IMR-90 (cell line): ENCODE measurements at regions not wholly inside any gene's neighbourhood (a gene's known extent, or its start where the extent isn't known, plus 50 kb on each side); places are given as distances from the start of the nearest gene placed in this dataset.

ENCODE experiments used
- ATAC-seq: fragments of 200-7000 bp; cut with Tn5 transposase; 2 replicates; pipeline ENCODE4 v1.9.1; 2020; ENCODE audit warnings: low read depth, mild to moderate bottlenecking, moderate library complexity
- BruUV-seq: library from RNA; stranded (reverse); fragments of 400-500 nt; replicated peaks from 2 replicates; lab custom pipeline; 2021; lab: Mats Ljungman, UMichigan
- CTCF ChIA-PET: fragments of 300-600 bp; formaldehyde crosslinking; extraction: SDS; loops from one replicate; lab custom pipeline; 2021; ENCODE audit warnings: antibody characterized with exemption; lab: Yijun Ruan, JAX
- POLR2A ChIA-PET: fragments of 300-600 bp; sonication (Branson Sonifier 250); formaldehyde crosslinking; loops from one replicate; lab custom pipeline; 2022; ENCODE audit warnings: antibody characterized with exemption; ENCODE audit not compliant: unreplicated experiment; lab: Charles Lee
- DNase-seq: peaks from one replicate; pipeline ENCODE4 v3.0.0; 2013
- H2AFZ ChIP-seq: replicated peaks from 2 replicates; pipeline ENCODE3; 2013; ENCODE audit warnings: low read length, mild to moderate bottlenecking; ENCODE audit not compliant: poor library complexity
- H2AK5ac ChIP-seq: 2 replicates; pipeline ENCODE4 v1.6.1; 2013; ENCODE audit warnings: low read depth, low read length, inconsistent platforms
- H2AK9ac ChIP-seq: replicated peaks from 2 replicates; pipeline ENCODE3; 2013; ENCODE audit warnings: mild to moderate bottlenecking, low read depth, low read length, moderate library complexity; ENCODE audit not compliant: poor library complexity
- H2BK120ac ChIP-seq: 2 replicates; pipeline ENCODE4 v1.6.1; 2013; ENCODE audit warnings: low read depth, low read length, inconsistent platforms
- H2BK15ac ChIP-seq: 3 replicates; pipeline ENCODE4 v1.6.1; 2013; ENCODE audit warnings: low read depth, low read length, inconsistent platforms
- H2BK20ac ChIP-seq: 2 replicates; pipeline ENCODE4 v1.6.1; 2013; ENCODE audit warnings: low read depth, mild to moderate bottlenecking, inconsistent platforms, low read length, moderate library complexity
- H2BK5ac ChIP-seq: 2 replicates; pipeline ENCODE4 v1.6.1; 2013; ENCODE audit warnings: mild to moderate bottlenecking, low read depth, low read length, inconsistent platforms; ENCODE audit not compliant: poor library complexity, severe bottlenecking
- H3K14ac ChIP-seq: replicated peaks from 2 replicates; pipeline ENCODE4 v1.6.1; 2013; ENCODE audit warnings: low read depth, low read length, inconsistent platforms
- H3K18ac ChIP-seq: 2 replicates; pipeline ENCODE4 v1.6.1; 2013; ENCODE audit warnings: low read depth, low read length, control low read depth
- H3K23ac ChIP-seq: 2 replicates; pipeline ENCODE4 v1.6.1; 2013; ENCODE audit warnings: low read depth, low read length, inconsistent platforms
- H3K27ac ChIP-seq: 2 replicates; pipeline ENCODE4 v1.5.1; 2013; ENCODE audit warnings: mild to moderate bottlenecking, control low read depth, low read length; ENCODE audit not compliant: insufficient read depth
- H3K27me3 ChIP-seq: 2 replicates; pipeline ENCODE4 v1.6.1; 2013; ENCODE audit warnings: low read length; ENCODE audit not compliant: control insufficient read depth, insufficient read depth
- H3K36me3 ChIP-seq: 2 replicates; pipeline ENCODE4 v1.6.1; 2013; ENCODE audit warnings: low read length, mixed read lengths; ENCODE audit not compliant: control insufficient read depth, insufficient read depth
- H3K4ac ChIP-seq: 2 replicates; pipeline ENCODE4 v1.6.1; 2013; ENCODE audit warnings: low read depth, low read length, inconsistent platforms
- H3K4me1 ChIP-seq: 2 replicates; pipeline ENCODE4 v1.6.1; 2013; ENCODE audit warnings: low read length, mixed read lengths; ENCODE audit not compliant: control insufficient read depth, insufficient read depth
- H3K4me2 ChIP-seq: 2 replicates; pipeline ENCODE4 v1.6.1; 2013; ENCODE audit warnings: low read depth, mild to moderate bottlenecking, control low read depth, low read length, moderate library complexity
- H3K4me3 ChIP-seq: 2 replicates; pipeline ENCODE4 v1.5.1; 2013; ENCODE audit warnings: low read depth, mild to moderate bottlenecking, control low read depth, low read length, moderate library complexity; ENCODE audit not compliant: insufficient read depth
- H3K56ac ChIP-seq: 2 replicates; pipeline ENCODE4 v1.6.1; 2013; ENCODE audit warnings: low read length, inconsistent platforms; ENCODE audit not compliant: insufficient read depth; ENCODE audit errors: extremely low read depth
- H3K79me1 ChIP-seq, 2 experiments: 2 replicates each; pipeline ENCODE4 v1.6.1; 2013; ENCODE audit warnings: low read length in 2 of 2, inconsistent platforms in 1 of 2, low read depth in 1 of 2
- H3K9ac ChIP-seq: 2 replicates; pipeline ENCODE4 v1.6.1; 2013; ENCODE audit warnings: low read depth, low read length, control low read depth
- H3K9me1 ChIP-seq: 2 replicates; pipeline ENCODE4 v1.6.1; 2013; ENCODE audit warnings: low read length, inconsistent platforms; ENCODE audit not compliant: insufficient read depth
- H3K9me3 ChIP-seq: 2 replicates; pipeline ENCODE4 v1.6.1; 2013; ENCODE audit warnings: low read length; ENCODE audit not compliant: control insufficient read depth, insufficient read depth
- H4K20me1 ChIP-seq: 2 replicates; pipeline ENCODE4 v1.6.1; 2013; ENCODE audit warnings: low read length, inconsistent platforms; ENCODE audit not compliant: insufficient read depth
- H4K5ac ChIP-seq: 2 replicates; pipeline ENCODE4 v1.6.1; 2013; ENCODE audit warnings: mild to moderate bottlenecking, low read depth, low read length, control low read depth
- H4K8ac ChIP-seq, 2 experiments: 2 replicates each; pipeline ENCODE4 v1.6.1; 2013; ENCODE audit warnings: low read depth in 2 of 2, low read length in 2 of 2, control low read depth in 1 of 2, inconsistent platforms in 1 of 2
- H4K91ac ChIP-seq: 2 replicates; pipeline ENCODE4 v1.6.1; 2013; ENCODE audit warnings: low read depth, low read length, inconsistent platforms; ENCODE audit not compliant: insufficient read depth
- BHLHE40 ChIP-seq: fragments of 150-350 bp; IDR thresholded peaks from 2 replicates; pipeline ENCODE4 v1.6.1; 2016; ENCODE audit warnings: mild to moderate bottlenecking, low read depth, low read length
- FOS ChIP-seq: fragments of 150-350 bp; IDR thresholded peaks from 2 replicates; pipeline ENCODE4 v1.6.1; 2016; ENCODE audit warnings: low read depth, low read length
- MXI1 ChIP-seq: IDR thresholded peaks from 2 replicates; pipeline ENCODE4 v1.6.1; 2012; ENCODE audit warnings: low read depth, mild to moderate bottlenecking, low read length, moderate library complexity, borderline replicate concordance
- NFE2L2 ChIP-seq: fragments of 150-350 bp; IDR thresholded peaks from 2 replicates; pipeline ENCODE4 v1.6.1; 2016; ENCODE audit warnings: low read depth, mild to moderate bottlenecking, low read length
- POLR2A ChIP-seq: IDR thresholded peaks from 2 replicates; pipeline ENCODE4 v1.6.1; 2012; ENCODE audit warnings: mild to moderate bottlenecking, low read depth, low read length
- RCOR1 ChIP-seq: IDR thresholded peaks from 2 replicates; pipeline ENCODE4 v1.6.1; 2012; ENCODE audit warnings: mild to moderate bottlenecking, low read length, improper control_type of control experiment; ENCODE audit not compliant: insufficient replicate concordance
- SMC3 ChIP-seq: fragments of 150-350 bp; IDR thresholded peaks from 2 replicates; pipeline ENCODE4 v1.6.1; 2016; ENCODE audit warnings: low read depth, mild to moderate bottlenecking, antibody characterized with exemption, low read length, moderate library complexity
- WGBS, 2 experiments: methylation state at CpG; one replicate each; pipeline versions ENCODE4 v1.1.5 to v1.1.7; 2013; ENCODE audit warnings: missing lambda C conversion rate in 2 of 2; ENCODE audit not compliant: insufficient read length in 1 of 2; ENCODE audit errors: extremely low coverage in 2 of 2; 5-methylcytosine and 5-hydroxymethylcytosine counted together
- dilution Hi-C: fragments of 300-500 bp; cut with HindIII; formaldehyde crosslinking; loops from one replicate; pipeline ENCODE4 v1.14.3; 2018; ENCODE audit warnings: low sequenced_read_pairs; ENCODE audit not compliant: unreplicated experiment
- in situ Hi-C: fragments of 300-500 bp; cut with MboI; formaldehyde crosslinking; loops from 3 replicates; pipeline ENCODE4 v1.14.3; 2019; ENCODE audit warnings: low sequenced_read_pairs, inconsistent platforms, mixed read lengths
- intact Hi-C: fragments of 100-400 bp; cut with micrococcal nuclease; formaldehyde crosslinking; loops from 2 replicates; pipeline ENCODE4 v1.10.0; 2022
- TF ChIP-seq, protein P1 (sequence below): fragments of 150-350 bp; IDR thresholded peaks from 2 replicates; pipeline ENCODE4 v1.6.1; 2016; ENCODE audit warnings: low read depth, mild to moderate bottlenecking, low read length, moderate library complexity, borderline replicate concordance
- TF ChIP-seq, protein P2 (sequence below): conservative IDR thresholded peaks from 2 replicates; pipeline ENCODE4 v1.5.1; 2012; ENCODE audit warnings: mild to moderate bottlenecking, low read depth, low read length, improper control_type of control experiment

DNA sequence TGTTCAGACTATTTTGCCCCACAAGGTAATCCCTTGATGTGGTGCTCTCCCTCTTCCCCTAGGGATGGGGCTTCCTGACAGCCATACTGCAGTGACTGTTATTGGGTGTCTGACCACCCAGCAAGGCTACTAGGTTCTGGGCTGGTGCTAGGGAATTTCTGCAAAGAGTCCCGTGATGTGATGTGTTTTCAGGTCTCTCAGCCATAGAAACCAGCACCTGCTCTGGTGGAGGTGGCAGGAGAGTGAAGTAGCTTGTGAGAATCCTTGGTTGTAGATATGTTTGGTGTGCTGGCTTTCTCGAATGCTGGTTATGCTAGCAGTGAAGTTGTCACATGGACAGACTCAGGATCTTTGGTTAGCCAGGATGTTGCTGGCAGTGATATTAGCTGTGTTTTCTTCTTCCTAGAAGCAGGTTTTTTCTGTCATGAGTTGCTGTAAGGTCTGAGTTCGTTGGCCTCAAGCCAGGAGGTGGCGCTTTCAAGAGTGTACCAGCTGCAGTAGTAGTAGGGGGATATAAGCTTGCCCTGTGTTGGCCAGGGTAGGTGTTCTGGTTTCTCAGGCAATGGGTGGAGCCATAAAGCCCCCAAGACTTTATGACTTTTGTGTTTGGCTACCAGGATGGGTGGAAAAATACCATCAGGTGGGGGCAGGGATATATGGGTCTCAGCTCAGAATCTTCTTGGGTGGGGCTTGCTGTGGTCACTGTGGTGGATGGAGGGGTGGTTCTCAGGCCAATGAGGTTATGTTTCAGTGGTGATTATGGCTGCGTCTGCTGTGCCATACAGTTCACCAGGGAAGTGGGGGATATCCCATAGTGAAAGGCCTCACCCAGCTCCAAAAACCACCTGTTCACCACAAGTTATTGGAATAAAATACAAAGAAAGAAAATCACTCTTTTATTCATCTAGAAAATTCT lies 1112.3 kb downstream of the KCNT2 start:
- Histone ChIP-seq H3K9me3 (no peaks in the 10 kb centered on the region), H2BK15ac (no peak overlapping the region), H3K56ac (no peak overlapping the region), H3K4ac (no peak overlapping the region), H4K5ac (no peak overlapping the region), H4K91ac (no peak overlapping the region), H4K20me1 (no peaks in the 10 kb centered on the region), H2BK120ac (no peak overlapping the region), H3K23ac (no peak overlapping the region), H3K14ac (no peak overlapping the region), H3K36me3 (no peaks in the 10 kb centered on the region), H4K8ac (no peak overlapping the region), H3K27ac (no peak overlapping the region), H3K4me1 (no peaks in the 10 kb centered on the region), H3K9me1 (no peaks in the 10 kb centered on the region), H3K18ac (no peak overlapping the region), H3K4me3 (no peak overlapping the region), H3K9ac (no peak overlapping the region), H3K79me1 (no peaks in the 10 kb centered on the region), H2BK5ac (no peak overlapping the region), H3K27me3 (no peaks in the 10 kb centered on the region), H2AK9ac (no peak overlapping the region), H2AFZ (peak overlapping the region; percentile 39), H2AK5ac (no peak overlapping the region), H3K4me2 (no peak overlapping the region), H2BK20ac (no peak overlapping the region)
- in situ Hi-C loops (no loop called here), dilution Hi-C loops (no loop called here), intact Hi-C loops (no loop called here)
- no peak for DNase-seq
- BruUV-seq, result no TSS peak
- POLR2A ChIA-PET, result no interaction called here
- TF ChIP-seq, protein P1, sequence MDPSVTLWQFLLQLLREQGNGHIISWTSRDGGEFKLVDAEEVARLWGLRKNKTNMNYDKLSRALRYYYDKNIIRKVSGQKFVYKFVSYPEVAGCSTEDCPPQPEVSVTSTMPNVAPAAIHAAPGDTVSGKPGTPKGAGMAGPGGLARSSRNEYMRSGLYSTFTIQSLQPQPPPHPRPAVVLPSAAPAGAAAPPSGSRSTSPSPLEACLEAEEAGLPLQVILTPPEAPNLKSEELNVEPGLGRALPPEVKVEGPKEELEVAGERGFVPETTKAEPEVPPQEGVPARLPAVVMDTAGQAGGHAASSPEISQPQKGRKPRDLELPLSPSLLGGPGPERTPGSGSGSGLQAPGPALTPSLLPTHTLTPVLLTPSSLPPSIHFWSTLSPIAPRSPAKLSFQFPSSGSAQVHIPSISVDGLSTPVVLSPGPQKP, result no peak
- TF ChIP-seq MXI1 (no peak), SMC3 (no peak), BHLHE40 (no peak), RCOR1 (no peak), NFE2L2 (no peak), FOS (no peak), POLR2A (no peak)
- TF ChIP-seq, protein P2, sequence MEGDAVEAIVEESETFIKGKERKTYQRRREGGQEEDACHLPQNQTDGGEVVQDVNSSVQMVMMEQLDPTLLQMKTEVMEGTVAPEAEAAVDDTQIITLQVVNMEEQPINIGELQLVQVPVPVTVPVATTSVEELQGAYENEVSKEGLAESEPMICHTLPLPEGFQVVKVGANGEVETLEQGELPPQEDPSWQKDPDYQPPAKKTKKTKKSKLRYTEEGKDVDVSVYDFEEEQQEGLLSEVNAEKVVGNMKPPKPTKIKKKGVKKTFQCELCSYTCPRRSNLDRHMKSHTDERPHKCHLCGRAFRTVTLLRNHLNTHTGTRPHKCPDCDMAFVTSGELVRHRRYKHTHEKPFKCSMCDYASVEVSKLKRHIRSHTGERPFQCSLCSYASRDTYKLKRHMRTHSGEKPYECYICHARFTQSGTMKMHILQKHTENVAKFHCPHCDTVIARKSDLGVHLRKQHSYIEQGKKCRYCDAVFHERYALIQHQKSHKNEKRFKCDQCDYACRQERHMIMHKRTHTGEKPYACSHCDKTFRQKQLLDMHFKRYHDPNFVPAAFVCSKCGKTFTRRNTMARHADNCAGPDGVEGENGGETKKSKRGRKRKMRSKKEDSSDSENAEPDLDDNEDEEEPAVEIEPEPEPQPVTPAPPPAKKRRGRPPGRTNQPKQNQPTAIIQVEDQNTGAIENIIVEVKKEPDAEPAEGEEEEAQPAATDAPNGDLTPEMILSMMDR, result no peak
- 63% methylated on average over 2 of the region's 5 CpGs; no CpG with 5 or more reads in 1 of the 2 experiments for WGBS, 2 experiments
- CTCF ChIA-PET, result no interaction called here
- no peak for ATAC-seq
